HepG2 (cell line): ENCODE measurements at regions not wholly inside any gene's neighbourhood (a gene's known extent, or its start where the extent isn't known, plus 50 kb on each side); places are given as distances from the start of the nearest gene placed in this dataset.
A peak's percentile ranks its signal among the peaks of the same experiment; 100 is the strongest.

Experiments used
- ATAD3A ChIP-seq: sonication (generic); formaldehyde crosslinking; IDR thresholded peaks from 2 replicates; pipeline ENCODE4 v1.4.0; 2020; ENCODE audit warnings: missing genetic modification reagents
- CENPT ChIP-seq: sonication (generic); formaldehyde crosslinking; IDR thresholded peaks from 2 replicates; pipeline ENCODE4 v1.8.0; 2022; ENCODE audit warnings: low read depth, mild to moderate bottlenecking, moderate library complexity, missing genetic modification reagents
- GTF2F1 ChIP-seq: fragments of 150-350 bp; IDR thresholded peaks from 2 replicates; pipeline ENCODE4 v1.6.1; 2014; ENCODE audit warnings: low read length
- IRF1 ChIP-seq: sonication (generic); formaldehyde crosslinking; IDR thresholded peaks from 2 replicates; pipeline ENCODE4 v1.4.0; 2020; ENCODE audit warnings: low read depth, mild to moderate bottlenecking, missing genetic modification reagents
- IRX3 ChIP-seq: sonication (generic); formaldehyde crosslinking; IDR thresholded peaks from 2 replicates; pipeline ENCODE4 v1.8.1; 2023; ENCODE audit warnings: mild to moderate bottlenecking, low read depth, missing genetic modification reagents, borderline replicate concordance
- MATR3 ChIP-seq: sonication (generic); formaldehyde crosslinking; IDR thresholded peaks from 2 replicates; pipeline ENCODE4 v1.4.0; 2020; ENCODE audit warnings: missing genetic modification reagents
- NFAT5 ChIP-seq: sonication (generic); formaldehyde crosslinking; IDR thresholded peaks from 2 replicates; pipeline ENCODE4 v1.4.0; 2020; ENCODE audit warnings: missing genetic modification reagents
- STAT5B ChIP-seq: sonication (generic); formaldehyde crosslinking; IDR thresholded peaks from 2 replicates; pipeline ENCODE4 v1.4.0; 2020; ENCODE audit warnings: missing genetic modification reagents
- U2AF1 ChIP-seq: fragments of 200-400 bp; formaldehyde crosslinking; optimal IDR thresholded peaks from 2 replicates; pipeline ENCODE3; 2017; ENCODE audit warnings: mild to moderate bottlenecking, low read depth, low read length
- ZEB1 ChIP-seq: IDR thresholded peaks from 2 replicates; pipeline ENCODE4 v1.6.1; 2012; ENCODE audit warnings: mild to moderate bottlenecking, low read depth, inconsistent platforms; ENCODE audit not compliant: insufficient replicate concordance
- ZNF160 ChIP-seq: sonication (generic); formaldehyde crosslinking; IDR thresholded peaks from 2 replicates; pipeline ENCODE4 v1.8.0; 2022; ENCODE audit warnings: mild to moderate bottlenecking, inconsistent platforms, missing genetic modification reagents
- ZNF30 ChIP-seq: sonication (generic); formaldehyde crosslinking; IDR thresholded peaks from 2 replicates; pipeline ENCODE4 v1.5.0; 2020; ENCODE audit warnings: mild to moderate bottlenecking, missing genetic modification reagents
- ZNF34 ChIP-seq: sonication (generic); formaldehyde crosslinking; IDR thresholded peaks from 2 replicates; pipeline ENCODE4 v1.4.0; 2020; ENCODE audit warnings: mild to moderate bottlenecking, missing genetic modification reagents, borderline replicate concordance
- ZNF563 ChIP-seq: sonication (generic); formaldehyde crosslinking; IDR thresholded peaks from 2 replicates; pipeline ENCODE4 v1.8.0; 2022; ENCODE audit warnings: mild to moderate bottlenecking, moderate library complexity, missing genetic modification reagents
- ZNF572 ChIP-seq: sonication (generic); formaldehyde crosslinking; IDR thresholded peaks from 2 replicates; pipeline ENCODE4 v1.5.1; 2020; ENCODE audit warnings: mild to moderate bottlenecking, missing genetic modification reagents
- TF ChIP-seq, protein P1 (sequence below): IDR thresholded peaks from 2 replicates; pipeline ENCODE4 v1.6.1; 2016
- TF ChIP-seq, protein P2 (sequence below): sonication (generic); formaldehyde crosslinking; IDR thresholded peaks from 2 replicates; pipeline ENCODE4 v1.5.1; 2020; ENCODE audit warnings: mild to moderate bottlenecking, missing genetic modification reagents
- TF ChIP-seq, protein P3 (sequence below): sonication (generic); formaldehyde crosslinking; IDR thresholded peaks from 2 replicates; pipeline ENCODE4 v1.4.0; 2020; ENCODE audit warnings: missing genetic modification reagents, borderline replicate concordance

- TF ChIP-seq NFAT5 (CRISPR knock-in tag) (no peak), U2AF1 (no peak), ZNF160 (no peak), ZEB1 (no peak), ZNF572 (CRISPR knock-in tag) (no peak), GTF2F1 (no peak), ZNF34 (CRISPR knock-in tag) (no peak), ATAD3A (CRISPR knock-in tag) (no peak), MATR3 (CRISPR knock-in tag) (no peak), IRF1 (CRISPR knock-in tag) (no peak), ZNF563 (CRISPR knock-in tag) (peak; percentile 66; the same call in 1 of the 2 replicates), IRX3 (CRISPR knock-in tag) (no peak), CENPT (CRISPR knock-in tag) (no peak), STAT5B (CRISPR knock-in tag) (no peak), ZNF30 (CRISPR knock-in tag) (no peak)
- TF ChIP-seq, protein P1, sequence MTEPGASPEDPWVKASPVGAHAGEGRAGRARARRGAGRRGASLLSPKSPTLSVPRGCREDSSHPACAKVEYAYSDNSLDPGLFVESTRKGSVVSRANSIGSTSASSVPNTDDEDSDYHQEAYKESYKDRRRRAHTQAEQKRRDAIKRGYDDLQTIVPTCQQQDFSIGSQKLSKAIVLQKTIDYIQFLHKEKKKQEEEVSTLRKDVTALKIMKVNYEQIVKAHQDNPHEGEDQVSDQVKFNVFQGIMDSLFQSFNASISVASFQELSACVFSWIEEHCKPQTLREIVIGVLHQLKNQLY: no peak
- TF ChIP-seq, protein P2, sequence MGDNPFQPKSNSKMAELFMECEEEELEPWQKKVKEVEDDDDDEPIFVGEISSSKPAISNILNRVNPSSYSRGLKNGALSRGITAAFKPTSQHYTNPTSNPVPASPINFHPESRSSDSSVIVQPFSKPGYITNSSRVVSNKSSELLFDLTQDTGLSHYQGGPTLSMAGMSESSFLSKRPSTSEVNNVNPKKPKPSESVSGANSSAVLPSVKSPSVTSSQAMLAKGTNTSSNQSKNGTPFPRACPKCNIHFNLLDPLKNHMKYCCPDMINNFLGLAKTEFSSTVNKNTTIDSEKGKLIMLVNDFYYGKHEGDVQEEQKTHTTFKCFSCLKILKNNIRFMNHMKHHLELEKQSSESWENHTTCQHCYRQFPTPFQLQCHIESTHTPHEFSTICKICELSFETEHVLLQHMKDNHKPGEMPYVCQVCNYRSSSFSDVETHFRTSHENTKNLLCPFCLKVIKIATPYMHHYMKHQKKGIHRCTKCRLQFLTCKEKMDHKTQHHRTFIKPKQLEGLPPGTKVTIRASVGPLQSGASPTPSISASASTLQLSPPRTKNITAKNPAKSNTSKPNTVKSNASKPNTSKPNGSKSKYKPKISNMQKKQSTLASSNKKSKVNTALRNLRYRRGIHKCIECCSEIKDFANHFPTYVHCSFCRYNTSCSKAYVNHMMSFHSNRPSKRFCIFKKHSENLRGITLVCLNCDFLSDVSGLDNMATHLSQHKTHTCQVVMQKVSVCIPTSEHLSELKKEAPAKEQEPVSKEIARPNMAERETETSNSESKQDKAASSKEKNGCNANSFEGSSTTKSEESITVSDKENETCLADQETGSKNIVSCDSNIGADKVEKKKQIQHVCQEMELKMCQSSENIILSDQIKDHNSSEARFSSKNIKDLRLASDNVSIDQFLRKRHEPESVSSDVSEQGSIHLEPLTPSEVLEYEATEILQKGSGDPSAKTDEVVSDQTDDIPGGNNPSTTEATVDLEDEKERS (CRISPR knock-in tag): no peak
- TF ChIP-seq, protein P3, sequence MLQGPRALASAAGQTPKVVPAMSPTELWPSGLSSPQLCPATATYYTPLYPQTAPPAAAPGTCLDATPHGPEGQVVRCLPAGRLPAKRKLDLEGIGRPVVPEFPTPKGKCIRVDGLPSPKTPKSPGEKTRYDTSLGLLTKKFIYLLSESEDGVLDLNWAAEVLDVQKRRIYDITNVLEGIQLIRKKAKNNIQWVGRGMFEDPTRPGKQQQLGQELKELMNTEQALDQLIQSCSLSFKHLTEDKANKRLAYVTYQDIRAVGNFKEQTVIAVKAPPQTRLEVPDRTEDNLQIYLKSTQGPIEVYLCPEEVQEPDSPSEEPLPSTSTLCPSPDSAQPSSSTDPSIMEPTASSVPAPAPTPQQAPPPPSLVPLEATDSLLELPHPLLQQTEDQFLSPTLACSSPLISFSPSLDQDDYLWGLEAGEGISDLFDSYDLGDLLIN (CRISPR knock-in tag): no peak
Observed at GRCh38 chr6:100228834-100229441, 234.9 kb upstream of the MCHR2 start (continued).
